ENCODE measurements at regions not wholly inside any gene's neighbourhood (a gene's known extent, or its start where the extent isn't known, plus 50 kb on each side); places are given as distances from the start of the nearest gene placed in this dataset.
"Not testable (repeated sequence)": the region's sequence is repeated elsewhere in the genome, so short reads cannot be mapped to it uniquely, and the experiment has no call there.

GRCh38 chr12:10453-10852 lies 56.1 kb upstream of the IQSEC3 start:
- H3K36me3 ChIP-seq (ENCODE audit: insufficient read depth, low read length); H3K27me3 Mint-ChIP-seq (ENCODE audit: low read depth, unreplicated experiment); H3K9me3 Mint-ChIP-seq (ENCODE audit: unreplicated experiment); H3K36me3 Mint-ChIP-seq (ENCODE audit: low read depth, unreplicated experiment); H3K27ac Mint-ChIP-seq (ENCODE audit: unreplicated experiment); FAIRE-seq; H3K27me3 ChIP-seq (ENCODE audit: insufficient read depth, low read length); DNase-seq (ENCODE audit: low read depth); H3K4me2 ChIP-seq (ENCODE audit: low read length); H3K4me1 Mint-ChIP-seq (ENCODE audit: low read depth, unreplicated experiment); H3K9me3 ChIP-seq (ENCODE audit: insufficient read depth, low read depth, low read length); H3K79me2 ChIP-seq (ENCODE audit: insufficient read depth, low read length); H3K4me1 ChIP-seq (ENCODE audit: insufficient read depth, low read length); H2AFZ ChIP-seq (ENCODE audit: low read depth, low read length); H3K27ac ChIP-seq (ENCODE audit: low read depth, low read length); H3K9ac ChIP-seq (ENCODE audit: low read length); H4K20me1 ChIP-seq (ENCODE audit: insufficient read depth, low read length); H3K4me3 Mint-ChIP-seq (ENCODE audit: unreplicated experiment); H3K4me3 ChIP-seq (ENCODE audit: insufficient read depth, low read depth, low read length): not testable (repeated sequence)

- not testable (repeated sequence) for H3K36me3 Mint-ChIP-seq (ENCODE audit: low read depth, unreplicated experiment); H3K36me3 ChIP-seq (ENCODE audit: insufficient read depth, low read length); H3K79me2 ChIP-seq (ENCODE audit: insufficient read depth, low read length); FAIRE-seq; H3K4me3 Mint-ChIP-seq (ENCODE audit: unreplicated experiment); H3K4me3 ChIP-seq (ENCODE audit: insufficient read depth, low read depth, low read length); H3K4me1 ChIP-seq (ENCODE audit: insufficient read depth, low read length); H3K27ac Mint-ChIP-seq (ENCODE audit: unreplicated experiment); H3K27me3 ChIP-seq (ENCODE audit: insufficient read depth, low read length); H4K20me1 ChIP-seq (ENCODE audit: insufficient read depth, low read length); H3K27me3 Mint-ChIP-seq (ENCODE audit: low read depth, unreplicated experiment); H3K9me3 ChIP-seq (ENCODE audit: insufficient read depth, low read depth, low read length); DNase-seq (ENCODE audit: low read depth); H2AFZ ChIP-seq (ENCODE audit: low read depth, low read length); H3K9ac ChIP-seq (ENCODE audit: low read length); H3K27ac ChIP-seq (ENCODE audit: low read depth, low read length); H3K4me2 ChIP-seq (ENCODE audit: low read length); H3K9me3 Mint-ChIP-seq (ENCODE audit: unreplicated experiment); H3K4me1 Mint-ChIP-seq (ENCODE audit: low read depth, unreplicated experiment)
These were observed 55.4 kb upstream of the IQSEC3 start for GRCh38 chr12:10879-11812.

DNA sequence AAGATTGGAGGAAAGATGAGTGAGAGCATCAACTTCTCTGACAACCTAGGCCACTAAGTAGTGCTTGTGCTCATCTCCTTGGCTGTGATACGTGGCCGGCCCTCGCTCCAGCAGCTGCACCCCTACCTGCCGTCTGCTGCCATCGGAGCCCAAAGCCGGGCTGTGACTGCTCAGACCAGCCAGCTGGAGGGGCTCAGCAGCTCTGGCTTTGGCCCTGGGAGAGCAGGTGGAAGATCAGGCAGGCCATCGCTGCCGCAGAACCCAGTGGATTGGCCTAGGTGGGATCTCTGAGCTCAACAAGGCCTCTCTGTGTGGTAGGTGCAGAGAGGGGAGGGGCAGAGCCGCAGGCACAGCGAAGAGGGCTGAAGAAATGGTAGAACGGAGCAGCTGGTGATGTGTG lies 54.3 kb upstream of the IQSEC3 start:
- H3K9ac ChIP-seq (ENCODE audit: low read length); H3K4me1 ChIP-seq (ENCODE audit: insufficient read depth, low read length); H3K9me3 ChIP-seq (ENCODE audit: insufficient read depth, low read depth, low read length); FAIRE-seq; H4K20me1 ChIP-seq (ENCODE audit: insufficient read depth, low read length); H3K79me2 ChIP-seq (ENCODE audit: insufficient read depth, low read length); H3K4me3 ChIP-seq (ENCODE audit: insufficient read depth, low read depth, low read length); H3K4me2 ChIP-seq (ENCODE audit: low read length); H3K4me3 Mint-ChIP-seq (ENCODE audit: unreplicated experiment); H3K36me3 Mint-ChIP-seq (ENCODE audit: low read depth, unreplicated experiment); H3K4me1 Mint-ChIP-seq (ENCODE audit: low read depth, unreplicated experiment); H3K9me3 Mint-ChIP-seq (ENCODE audit: unreplicated experiment); H3K27ac ChIP-seq (ENCODE audit: low read depth, low read length); H2AFZ ChIP-seq (ENCODE audit: low read depth, low read length); H3K27me3 ChIP-seq (ENCODE audit: insufficient read depth, low read length); H3K27me3 Mint-ChIP-seq (ENCODE audit: low read depth, unreplicated experiment); H3K27ac Mint-ChIP-seq (ENCODE audit: unreplicated experiment); H3K36me3 ChIP-seq (ENCODE audit: insufficient read depth, low read length); DNase-seq (ENCODE audit: low read depth): not testable (repeated sequence)

GRCh38 chr12:12725-13640 lies 53.6 kb upstream of the IQSEC3 start:
- not testable (repeated sequence) for H3K9me3 ChIP-seq (ENCODE audit: insufficient read depth, low read depth, low read length); H4K20me1 ChIP-seq (ENCODE audit: insufficient read depth, low read length); H3K27ac Mint-ChIP-seq (ENCODE audit: unreplicated experiment); H3K27ac ChIP-seq (ENCODE audit: low read depth, low read length); H3K4me1 ChIP-seq (ENCODE audit: insufficient read depth, low read length); H3K27me3 ChIP-seq (ENCODE audit: insufficient read depth, low read length); H3K9me3 Mint-ChIP-seq (ENCODE audit: unreplicated experiment); H3K9ac ChIP-seq (ENCODE audit: low read length); H3K4me2 ChIP-seq (ENCODE audit: low read length); H3K4me1 Mint-ChIP-seq (ENCODE audit: low read depth, unreplicated experiment); FAIRE-seq; H2AFZ ChIP-seq (ENCODE audit: low read depth, low read length); H3K79me2 ChIP-seq (ENCODE audit: insufficient read depth, low read length); H3K36me3 ChIP-seq (ENCODE audit: insufficient read depth, low read length); H3K36me3 Mint-ChIP-seq (ENCODE audit: low read depth, unreplicated experiment); H3K4me3 ChIP-seq (ENCODE audit: insufficient read depth, low read depth, low read length); H3K27me3 Mint-ChIP-seq (ENCODE audit: low read depth, unreplicated experiment); DNase-seq (ENCODE audit: low read depth)
- H3K4me3 Mint-ChIP-seq (ENCODE audit: unreplicated experiment) = peak overlapping the region; percentile 8

DNA sequence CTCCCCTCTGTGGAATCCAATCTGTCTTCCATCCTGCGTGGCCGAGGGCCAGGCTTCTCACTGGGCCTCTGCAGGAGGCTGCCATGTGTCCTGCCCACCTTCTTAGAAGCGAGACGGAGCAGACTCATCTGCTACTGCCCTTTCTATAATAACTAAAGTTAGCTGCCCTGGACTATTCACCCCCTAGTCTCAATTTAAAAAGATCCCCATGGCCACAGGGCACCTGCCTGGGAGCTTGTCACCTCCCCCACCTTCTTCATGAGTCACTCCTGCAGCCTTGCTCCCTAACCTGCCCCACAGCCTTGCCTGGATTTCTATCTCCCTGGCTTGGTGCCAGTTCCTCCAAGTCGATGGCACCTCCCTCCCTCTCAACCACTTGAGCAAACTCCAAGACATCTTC lies 52.7 kb upstream of the IQSEC3 start:
- not testable (repeated sequence) for DNase-seq (ENCODE audit: low read depth); H3K9me3 Mint-ChIP-seq (ENCODE audit: unreplicated experiment); H3K4me3 ChIP-seq (ENCODE audit: insufficient read depth, low read depth, low read length); H3K4me3 Mint-ChIP-seq (ENCODE audit: unreplicated experiment); H3K9me3 ChIP-seq (ENCODE audit: insufficient read depth, low read depth, low read length); H3K79me2 ChIP-seq (ENCODE audit: insufficient read depth, low read length); H3K9ac ChIP-seq (ENCODE audit: low read length); H3K27ac Mint-ChIP-seq (ENCODE audit: unreplicated experiment); H4K20me1 ChIP-seq (ENCODE audit: insufficient read depth, low read length); H3K4me2 ChIP-seq (ENCODE audit: low read length); H2AFZ ChIP-seq (ENCODE audit: low read depth, low read length); H3K27ac ChIP-seq (ENCODE audit: low read depth, low read length); H3K36me3 ChIP-seq (ENCODE audit: insufficient read depth, low read length); H3K4me1 ChIP-seq (ENCODE audit: insufficient read depth, low read length); FAIRE-seq; H3K4me1 Mint-ChIP-seq (ENCODE audit: low read depth, unreplicated experiment); H3K36me3 Mint-ChIP-seq (ENCODE audit: low read depth, unreplicated experiment); H3K27me3 Mint-ChIP-seq (ENCODE audit: low read depth, unreplicated experiment); H3K27me3 ChIP-seq (ENCODE audit: insufficient read depth, low read length)
